Endothelial cell of umbilical vein (primary cell): ENCODE measurements at regions not wholly inside any gene's neighbourhood (a gene's known extent, or its start where the extent isn't known, plus 50 kb on each side); places are given as distances from the start of the nearest gene placed in this dataset.

ENCODE experiments used
- BruUV-seq: library from RNA; stranded (reverse); fragments of 400-500 nt; replicated peaks from 2 replicates; lab custom pipeline; 2021; lab: Mats Ljungman, UMichigan
- CTCF ChIA-PET: fragments of 300-600, 350-600 bp; sonication (Branson Sonifier 250); formaldehyde crosslinking; loops from one replicate; lab custom pipeline; 2021; ENCODE audit warnings: antibody characterized with exemption, inconsistent platforms; lab: Charles Lee
- POLR2A ChIA-PET: fragments of 300-600, 350-600 bp; sonication (Branson Sonifier 250); formaldehyde crosslinking; loops from one replicate; lab custom pipeline; 2021; ENCODE audit warnings: antibody characterized with exemption, inconsistent platforms; lab: Charles Lee
- DNase-seq: peaks from one replicate; pipeline ENCODE4 v3.0.0-alpha.2; 2011; ENCODE audit warnings: low read depth, low spot score
- FAIRE-seq: peaks from 2 replicates; lab custom pipeline; 2011; peaks lifted over from hg19 to GRCh38; lab: Jason Lieb, UNC
- H2AFZ ChIP-seq: 2 replicates; pipeline ENCODE4 v1.6.0; 2012; ENCODE audit warnings: low read depth, low read length, control low read depth, inconsistent platforms
- H3K27ac ChIP-seq: 2 replicates; pipeline ENCODE4 v1.5.1; 2011; ENCODE audit warnings: low read depth, mild to moderate bottlenecking, control low read depth, low read length, moderate library complexity; ENCODE audit not compliant: insufficient read depth
- H3K27me3 ChIP-seq, 2 experiments: 2 replicates each; pipeline versions ENCODE4 v1.6.0 to v1.6.1; 2011; ENCODE audit warnings: low read length in 2 of 2, mixed read lengths in 1 of 2; ENCODE audit not compliant: control insufficient read depth in 2 of 2, insufficient read depth in 2 of 2
- H3K36me3 ChIP-seq, 2 experiments: 2 replicates in 1 of 2; 3 replicates in 1 of 2; pipeline ENCODE4 v1.5.1; 2011; ENCODE audit warnings: low read length in 2 of 2, mild to moderate bottlenecking in 1 of 2, moderate library complexity in 1 of 2; ENCODE audit not compliant: control insufficient read depth in 2 of 2, insufficient read depth in 2 of 2; ENCODE audit errors: extremely low read depth in 1 of 2
- H3K4me1 ChIP-seq: 3 replicates; pipeline ENCODE4 v1.5.1; 2011; ENCODE audit warnings: mild to moderate bottlenecking, low read length; ENCODE audit not compliant: control insufficient read depth, insufficient read depth; ENCODE audit errors: extremely low read depth
- H3K4me2 ChIP-seq: 2 replicates; pipeline ENCODE4 v1.6.1; 2011; ENCODE audit warnings: low read length, control low read depth, mixed read lengths; ENCODE audit not compliant: insufficient read depth
- H3K4me3 ChIP-seq, 3 experiments: fragments of 200-600 bp in 1 of 3; sonication (generic), shearing (Covaris generic) in 1 of 3; replicated peaks in 1 of 3; 2 replicates each; pipeline ENCODE4 v1.5.1; 2011 to 2016; ENCODE audit warnings: control low read depth in 3 of 3, low read length in 3 of 3, mild to moderate bottlenecking in 2 of 3, inconsistent platforms in 1 of 3, low read depth in 1 of 3, moderate library complexity in 1 of 3; ENCODE audit not compliant: insufficient read depth in 1 of 3
- H3K79me2 ChIP-seq: 2 replicates; pipeline ENCODE4 v1.6.0; 2012; ENCODE audit warnings: low read length, inconsistent platforms; ENCODE audit not compliant: control insufficient read depth, insufficient read depth
- H3K9ac ChIP-seq: replicated peaks from 2 replicates; pipeline ENCODE3; 2011; ENCODE audit warnings: low read length, control low read depth; ENCODE audit not compliant: insufficient read depth; ENCODE audit errors: extremely low read depth
- H3K9me1 ChIP-seq: replicated peaks from 3 replicates; pipeline ENCODE4 v1.6.0; 2011; ENCODE audit warnings: mild to moderate bottlenecking, low read length; ENCODE audit not compliant: control insufficient read depth, insufficient read depth; ENCODE audit errors: extremely low read depth
- H3K9me3 ChIP-seq: replicated peaks from 2 replicates; pipeline ENCODE4 v1.5.1; 2012; ENCODE audit warnings: low read length, inconsistent platforms; ENCODE audit not compliant: control insufficient read depth, insufficient read depth
- H4K20me1 ChIP-seq: replicated peaks from 2 replicates; pipeline ENCODE3; 2011; ENCODE audit warnings: mild to moderate bottlenecking, low read length; ENCODE audit not compliant: control insufficient read depth, insufficient read depth; ENCODE audit errors: extremely low read depth
- EZH2 ChIP-seq: IDR thresholded peaks from 2 replicates; pipeline ENCODE4 v1.6.1; 2012; ENCODE audit warnings: borderline replicate concordance, low read depth, mild to moderate bottlenecking, moderate library complexity, low read length, inconsistent platforms; ENCODE audit not compliant: severe bottlenecking
- FOS ChIP-seq: IDR thresholded peaks from 2 replicates; pipeline ENCODE4 v1.6.1; 2011; ENCODE audit warnings: mild to moderate bottlenecking, low read length, moderate library complexity, borderline replicate concordance; ENCODE audit not compliant: insufficient read depth
- GATA2 ChIP-seq: IDR thresholded peaks from 2 replicates; pipeline ENCODE4 v1.7.0; 2011; ENCODE audit warnings: low read depth, mild to moderate bottlenecking, moderate library complexity, mixed read lengths, low read length; ENCODE audit not compliant: insufficient read length, insufficient read depth
- MAX ChIP-seq: IDR thresholded peaks from 2 replicates; pipeline ENCODE4 v1.6.1; 2011; ENCODE audit not compliant: insufficient read depth, insufficient read length
- MYC ChIP-seq: IDR thresholded peaks from one replicate; pipeline ENCODE4 v1.6.1; 2011; ENCODE audit warnings: mild to moderate bottlenecking, low read depth, low read length
- POLR2A ChIP-seq: IDR thresholded peaks from 2 replicates; pipeline ENCODE4 v1.6.1; 2012; ENCODE audit warnings: low read depth, mild to moderate bottlenecking, control low read depth, low read length
- POLR2AphosphoS5 ChIP-seq: IDR thresholded peaks from 2 replicates; pipeline ENCODE4 v1.6.1; 2012; ENCODE audit warnings: low read depth, mild to moderate bottlenecking, control low read depth, low read length, moderate library complexity; ENCODE audit not compliant: insufficient read depth
- dilution Hi-C: fragments of 300-500 bp; cut with MboI; formaldehyde crosslinking; loops from one replicate; pipeline ENCODE4 v1.15.0; 2019; ENCODE audit warnings: low sequenced_read_pairs; ENCODE audit not compliant: extremely low pct_ligation_motif_present
- intact Hi-C: fragments of 100-400 bp; cut with micrococcal nuclease; formaldehyde crosslinking; loops from one replicate; pipeline ENCODE4 v1.10.0; 2022

- ChIA-PET POLR2A (no interaction called here), CTCF (no interaction called here)
- dilution Hi-C loops (no loop called here), intact Hi-C loops (no loop called here)
- BruUV-seq, result no TSS peak
- no peaks in the 10 kb centered on the region for H3K4me1 ChIP-seq
- no peak for TF ChIP-seq POLR2AphosphoS5
- DNase-seq (no peak), FAIRE-seq (no peak)
- no peaks in the 10 kb centered on the region for H3K36me3 ChIP-seq
- H3K79me2 ChIP-seq, result no peaks in the 10 kb centered on the region
- H3K9me3 ChIP-seq, result peaks cover 8% of the 10 kb centered on the region
- H3K4me2 ChIP-seq, result no peak overlapping the region
- no peak overlapping the region for H3K27ac ChIP-seq
- H3K9ac ChIP-seq, result no peak overlapping the region
- H3K9me1 ChIP-seq, result no peaks in the 10 kb centered on the region
- no peaks in the 10 kb centered on the region for H3K27me3 ChIP-seq
- H4K20me1 ChIP-seq, result no peaks in the 10 kb centered on the region
- H3K4me3 ChIP-seq, result no peak overlapping the region
- no peak overlapping the region for H2AFZ ChIP-seq
These were observed 278.4 kb upstream of the IRX1 start for GRCh38 chr5:3317051-3317795.

GRCh38 chr5:3313569-3313968, 282.1 kb upstream of the IRX1 start:
- H3K4me1 ChIP-seq, result no peaks in the 10 kb centered on the region
- H3K9me1 ChIP-seq, result no peaks in the 10 kb centered on the region
- dilution Hi-C loops, result no loop called here
- POLR2A ChIA-PET, result no interaction called here
- no peaks in the 10 kb centered on the region for H3K27me3 ChIP-seq
- H3K4me2 ChIP-seq, result no peak overlapping the region
- H4K20me1 ChIP-seq, result no peaks in the 10 kb centered on the region
- CTCF ChIA-PET, result no interaction called here
- no peak for DNase-seq
- no peak overlapping the region for H3K27ac ChIP-seq
- BruUV-seq, result no TSS peak
- no peaks in the 10 kb centered on the region for H3K36me3 ChIP-seq
- H3K9ac ChIP-seq, result no peak overlapping the region
- FAIRE-seq, result no peak
- TF ChIP-seq EZH2 (no peak), MYC (no peak), GATA2 (no peak), MAX (no peak), POLR2A (no peak), POLR2AphosphoS5 (no peak), FOS (no peak)
- no peaks in the 10 kb centered on the region for H3K79me2 ChIP-seq
- H3K9me3 ChIP-seq, result peaks cover 10% of the 10 kb centered on the region
- H2AFZ ChIP-seq, result no peak overlapping the region
- intact Hi-C loops, result no loop called here
- H3K4me3 ChIP-seq, result no peak overlapping the region
